ENCODE measurements at regions not wholly inside any gene's neighbourhood (a gene's known extent, or its start where the extent isn't known, plus 50 kb on each side); places are given as distances from the start of the nearest gene placed in this dataset.
A peak's percentile ranks its signal among the peaks of the same experiment; 100 is the strongest.

DNA sequence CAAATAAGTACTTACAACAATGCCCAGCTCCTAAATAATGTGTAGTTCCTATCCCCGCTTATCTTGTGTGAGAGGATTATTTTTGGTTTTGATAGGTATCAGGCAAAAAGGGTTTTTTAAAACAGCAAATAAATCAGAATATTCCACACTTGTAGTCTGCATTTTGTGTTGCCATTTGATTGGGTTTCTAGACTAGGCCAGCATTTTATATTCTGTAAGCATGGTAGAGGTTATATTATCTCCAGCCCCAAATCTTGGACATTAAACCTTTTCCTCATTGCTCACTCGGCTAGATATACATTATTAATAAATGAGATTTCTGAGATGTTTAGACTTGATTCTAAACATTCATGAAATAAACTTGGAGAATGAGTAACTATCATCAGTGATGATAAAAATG, 165.7 kb upstream of the C1orf21 start:
- DNase-seq, result no peak

- DNase-seq, result peak; percentile 74
Observed at GRCh38 chr1:184222652-184223052, 164.2 kb upstream of the C1orf21 start.

- no peak for DNase-seq
Observed at GRCh38 chr1:184223216-184223615, 163.6 kb upstream of the C1orf21 start.

DNA sequence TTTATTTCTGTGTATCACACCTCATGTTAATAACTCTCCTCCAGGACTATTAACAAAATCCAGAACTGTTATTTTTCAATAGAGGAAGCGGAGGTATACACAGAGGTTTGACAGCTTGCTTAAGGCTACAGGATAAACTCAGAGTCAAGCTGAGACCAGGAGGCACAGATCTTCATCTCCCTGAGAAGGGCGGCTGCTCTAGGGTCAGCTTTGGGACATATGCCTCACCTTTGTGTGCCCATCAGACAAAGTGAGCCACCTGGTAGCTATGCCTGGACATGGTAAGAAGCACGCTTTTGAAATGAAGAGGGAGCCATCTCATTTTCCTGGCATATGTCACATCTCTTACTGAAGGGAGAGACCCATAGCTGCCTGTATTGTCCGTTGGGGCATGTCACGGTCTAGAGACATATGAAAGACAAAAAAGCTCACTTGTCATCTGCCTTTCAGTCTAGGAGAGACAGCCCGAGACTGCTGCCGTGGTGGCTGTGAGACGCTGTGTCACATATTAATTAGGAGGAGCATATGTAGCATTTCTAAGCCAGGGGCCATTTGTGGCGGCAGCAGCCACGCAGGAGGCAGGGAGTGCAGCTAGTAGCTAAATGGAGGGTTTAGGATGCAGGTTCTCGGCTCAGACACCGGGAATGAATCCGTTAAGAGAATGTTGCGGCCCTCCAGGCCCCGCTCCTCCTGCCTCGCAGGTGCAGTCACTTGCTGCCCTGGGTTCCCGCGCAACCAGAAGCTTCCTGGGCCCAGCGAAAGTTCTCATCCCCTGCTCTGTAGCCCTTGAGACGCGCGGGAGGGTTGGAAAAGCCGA, 161.3 kb upstream of the C1orf21 start:
- DNase-seq, result no peak

- DNase-seq, result no peak
Observed at GRCh38 chr1:184226100-184226487, 160.7 kb upstream of the C1orf21 start.

DNA sequence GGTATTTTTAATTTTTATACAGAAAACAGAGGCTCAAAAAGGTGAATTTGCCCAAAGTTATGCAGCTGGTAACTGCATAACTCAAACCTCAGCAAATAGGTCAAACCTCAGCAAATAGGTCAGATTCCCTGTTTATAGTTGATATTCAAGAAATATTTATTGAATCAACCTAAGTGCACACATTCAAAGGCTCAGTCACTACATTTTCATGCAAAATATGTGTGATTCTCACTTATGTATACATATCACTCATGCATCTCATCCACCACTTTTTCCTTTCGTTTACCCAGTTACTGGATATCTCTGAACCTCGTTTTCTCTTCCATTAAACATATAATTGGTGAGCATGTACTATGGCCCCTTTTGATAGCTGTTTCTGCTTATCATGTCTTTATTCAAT, 158.3 kb upstream of the C1orf21 start:
- no peak for DNase-seq

DNA sequence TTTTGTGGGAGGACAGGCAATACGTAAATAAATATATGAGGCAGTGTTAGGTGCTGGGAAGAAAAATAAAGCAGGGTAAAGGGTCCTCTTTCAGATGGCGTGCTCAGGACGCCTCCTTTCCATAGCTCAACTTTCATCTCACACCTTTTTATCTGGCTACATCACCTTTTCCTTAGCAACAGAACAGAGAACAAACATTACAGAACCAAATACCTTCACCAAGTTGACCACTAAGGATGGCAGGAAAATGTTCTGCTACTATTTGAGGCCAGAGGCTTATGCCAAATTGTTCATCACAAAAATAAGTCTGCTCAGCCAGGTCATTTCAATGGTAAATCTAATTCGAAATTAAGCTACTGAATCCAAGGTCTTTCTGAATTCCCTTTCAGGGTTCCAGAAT, 149.2 kb upstream of the C1orf21 start:
- no peak for DNase-seq

GRCh38 chr1:184241446-184241845, 145.4 kb upstream of the C1orf21 start:
- DNase-seq, result no peak

DNA sequence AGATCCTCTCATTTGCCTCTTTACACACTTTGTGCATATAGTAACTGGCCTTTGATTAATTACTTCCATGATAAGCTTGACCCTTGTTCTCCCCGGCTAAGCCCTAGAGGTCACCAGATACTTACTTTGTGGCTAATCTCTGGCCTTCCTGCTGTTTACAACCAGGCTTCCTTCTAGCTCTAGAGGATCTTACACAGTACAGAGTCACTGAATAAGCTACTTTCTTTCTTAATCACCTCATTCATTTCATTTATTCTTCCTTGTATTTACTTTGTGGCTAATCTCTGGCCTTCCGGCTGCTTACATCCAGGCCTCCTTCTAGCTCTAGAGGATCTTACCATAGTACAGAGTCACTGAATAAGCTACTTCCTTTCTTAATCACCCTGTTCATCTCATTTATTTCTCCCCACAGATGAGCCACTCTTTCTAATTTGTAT, 144.3 kb upstream of the C1orf21 start:
- DNase-seq, result peak; percentile 96

- no peak for DNase-seq
Observed at GRCh38 chr1:184244962-184245361, 141.9 kb upstream of the C1orf21 start.

DNA sequence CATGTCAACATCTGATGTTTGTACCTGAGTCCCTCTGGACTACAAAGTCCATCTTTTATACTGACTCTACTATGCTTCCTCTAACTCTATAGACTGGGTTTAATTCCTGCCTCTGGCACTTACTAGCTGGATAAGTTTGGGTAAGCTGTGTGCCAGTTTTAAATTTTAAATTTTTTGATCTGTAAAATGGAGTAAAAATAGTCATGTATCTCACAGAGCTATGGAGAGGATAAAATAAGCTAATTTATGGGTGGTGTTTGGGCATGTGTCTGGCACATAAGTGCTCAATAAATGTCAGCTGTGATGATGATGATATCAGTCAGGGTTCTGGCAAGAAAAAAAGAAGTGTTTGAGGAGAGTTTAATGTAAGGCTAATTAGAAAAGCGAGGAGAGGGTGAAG, 139.2 kb upstream of the C1orf21 start:
- DNase-seq, result no peak

DNA sequence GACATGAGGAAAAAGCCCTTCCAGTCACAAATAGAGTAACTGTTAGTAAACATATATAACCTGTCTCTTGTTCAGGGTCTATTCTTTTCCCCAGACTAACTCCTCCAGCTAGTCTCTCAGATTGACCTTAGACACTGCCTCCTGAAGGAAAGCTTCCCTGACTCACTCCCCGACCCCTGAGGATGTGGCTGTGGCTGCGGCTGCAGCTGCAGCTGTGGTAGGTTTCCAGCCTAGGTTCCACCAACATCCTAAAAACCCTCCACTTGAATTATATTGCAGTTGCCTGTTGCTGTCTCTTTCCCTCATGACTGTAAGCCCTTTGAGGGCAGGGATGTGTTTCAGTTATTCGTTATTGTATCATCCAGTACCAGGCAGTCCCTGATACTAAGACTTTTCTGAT, 132.9 kb upstream of the C1orf21 start:
- no peak for DNase-seq

- peak; percentile 97 for DNase-seq
Observed at GRCh38 chr1:184254849-184255248, 132.0 kb upstream of the C1orf21 start.

DNA sequence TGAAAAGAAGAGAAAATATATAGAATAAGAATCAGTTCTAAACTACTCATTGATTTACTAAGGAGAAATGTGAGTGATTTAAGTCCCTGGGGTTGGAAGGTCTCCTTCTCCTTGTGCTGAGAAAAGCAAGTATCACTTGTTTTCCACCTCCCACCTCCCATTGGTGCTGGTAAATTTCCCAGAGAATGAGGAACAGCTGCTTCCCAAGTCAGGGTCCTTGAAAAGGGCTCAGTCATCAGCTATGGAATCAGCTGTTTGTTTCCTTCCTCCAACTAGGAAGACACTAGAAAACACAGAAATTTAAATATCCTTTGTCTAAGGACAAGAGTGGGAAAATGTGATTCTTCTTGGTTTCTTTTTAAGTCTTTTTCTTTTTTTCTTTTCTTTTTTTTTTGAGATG, 131.3 kb upstream of the C1orf21 start:
- DNase-seq, result peak; percentile 20

GRCh38 chr1:184257873-184258272, 129.0 kb upstream of the C1orf21 start:
- DNase-seq, result no peak

DNA sequence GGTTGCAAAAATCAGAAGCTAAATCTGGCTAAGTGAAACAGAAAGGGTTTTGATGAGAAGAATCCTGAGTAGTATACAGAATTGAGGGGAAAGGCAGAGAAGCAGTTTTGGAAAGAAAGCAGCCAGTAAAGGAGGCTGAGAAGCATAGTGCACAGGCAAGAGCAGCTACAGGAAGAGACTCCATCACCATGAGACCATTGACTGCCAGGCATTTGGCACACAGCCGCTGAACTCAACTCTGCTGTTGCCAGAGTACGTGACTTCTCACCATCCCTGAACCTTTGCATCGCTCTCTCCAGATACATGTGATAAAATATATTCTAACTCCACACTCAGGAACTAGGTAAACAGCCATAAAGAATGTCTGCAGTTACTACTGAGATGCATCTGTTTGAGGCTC, 128.3 kb upstream of the C1orf21 start:
- DNase-seq, result no peak

DNA sequence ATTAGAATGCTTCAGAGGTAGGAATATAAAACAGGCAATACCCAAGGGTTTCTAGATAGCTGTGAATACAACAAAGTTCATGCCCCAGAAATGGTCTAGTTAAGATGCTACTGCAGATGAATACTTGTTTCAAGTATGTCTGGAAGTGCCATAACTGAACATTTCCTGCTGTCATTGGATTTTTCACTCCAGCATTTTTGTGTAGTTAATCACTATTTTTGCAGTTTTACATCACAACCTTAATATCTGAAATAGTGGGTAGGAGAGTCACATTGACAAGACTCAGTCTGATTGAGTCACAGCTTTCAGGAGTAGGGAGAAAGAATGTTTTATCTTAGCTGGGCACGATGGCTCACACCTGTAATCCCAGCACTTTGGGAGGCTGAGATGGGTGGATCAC, 126.4 kb upstream of the C1orf21 start:
- DNase-seq, result no peak

DNA sequence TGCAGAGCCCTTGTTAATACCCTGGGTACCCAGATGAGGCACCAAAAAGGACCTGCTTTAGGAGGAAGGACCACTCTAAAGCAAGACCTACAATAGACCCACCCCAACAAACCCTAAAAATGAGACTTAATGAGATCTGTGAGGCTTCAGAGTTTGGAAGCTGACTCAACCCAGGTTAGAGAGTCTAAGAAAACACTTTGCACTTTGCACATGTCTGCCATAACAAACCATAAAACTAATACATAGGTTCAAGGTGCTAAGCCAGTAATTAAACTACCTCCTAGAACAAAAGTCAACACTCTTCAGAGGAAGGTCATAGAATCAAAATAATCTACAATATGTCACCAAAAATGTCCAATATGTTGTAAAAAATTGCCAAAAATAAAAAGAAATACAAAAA, 124.7 kb upstream of the C1orf21 start:
- DNase-seq, result no peak

DNA sequence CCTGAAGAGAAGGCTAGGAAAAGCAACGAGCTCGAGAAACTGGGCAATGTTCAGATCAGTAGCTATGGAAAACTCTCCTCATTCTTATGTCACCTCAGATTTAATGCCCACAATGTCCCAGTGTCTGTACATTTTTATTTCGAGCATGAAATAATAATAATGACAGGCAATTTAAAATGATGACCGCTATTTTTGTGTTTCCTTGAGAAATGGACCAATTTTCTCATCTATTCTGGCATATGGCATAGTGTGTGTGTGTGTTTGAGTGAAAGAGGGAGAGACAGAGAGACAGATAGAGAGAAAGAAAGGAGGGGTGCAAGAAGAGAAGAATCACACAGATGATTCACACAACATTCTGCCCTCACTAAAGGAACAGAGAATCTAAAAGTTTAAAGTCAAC, 119.1 kb upstream of the C1orf21 start:
- DNase-seq, result no peak

- no peak for DNase-seq
Observed at GRCh38 chr1:184270556-184270955, 116.3 kb upstream of the C1orf21 start.

GRCh38 chr1:184272175-184272866, 114.5 kb upstream of the C1orf21 start:
- no peak for DNase-seq

- DNase-seq, result no peak
Observed at GRCh38 chr1:184276416-184276815, 110.4 kb upstream of the C1orf21 start.

DNA sequence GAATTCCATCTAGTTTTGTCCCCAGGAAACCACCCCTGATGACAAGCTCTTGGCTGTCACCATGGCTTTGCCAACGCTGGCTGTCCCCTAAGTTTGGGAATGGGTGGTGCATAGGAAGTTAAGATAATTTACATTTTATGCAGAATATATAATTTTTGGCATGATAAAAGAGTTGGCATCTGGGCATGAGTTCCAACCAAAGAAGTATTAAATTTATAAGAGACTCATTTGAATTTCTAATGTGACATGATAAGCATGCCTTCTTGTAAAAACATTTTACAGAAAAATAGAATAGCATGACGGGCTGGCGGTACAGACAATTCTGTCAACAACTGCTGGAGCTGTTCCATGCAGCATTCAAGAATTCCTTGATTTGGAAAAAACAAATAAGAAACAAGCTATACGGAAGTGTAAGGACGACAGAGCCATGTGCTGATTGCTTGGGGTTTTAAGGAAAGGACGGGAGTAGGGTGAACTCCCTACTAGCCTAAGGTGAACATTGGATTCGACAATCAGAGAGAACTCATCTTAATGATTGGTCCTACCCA, 106.8 kb upstream of the C1orf21 start:
- no peak for DNase-seq

GRCh38 chr1:184283999-184284398, 102.8 kb upstream of the C1orf21 start:
- peak; percentile 39 for DNase-seq

All from NCI-H82 (cell line).